ENCODE measurements at regions not wholly inside any gene's neighbourhood (a gene's known extent, or its start where the extent isn't known, plus 50 kb on each side); places are given as distances from the start of the nearest gene placed in this dataset.
"Not testable (repeated sequence)": the region's sequence is repeated elsewhere in the genome, so short reads cannot be mapped to it uniquely, and the experiment has no call there.

DNA sequence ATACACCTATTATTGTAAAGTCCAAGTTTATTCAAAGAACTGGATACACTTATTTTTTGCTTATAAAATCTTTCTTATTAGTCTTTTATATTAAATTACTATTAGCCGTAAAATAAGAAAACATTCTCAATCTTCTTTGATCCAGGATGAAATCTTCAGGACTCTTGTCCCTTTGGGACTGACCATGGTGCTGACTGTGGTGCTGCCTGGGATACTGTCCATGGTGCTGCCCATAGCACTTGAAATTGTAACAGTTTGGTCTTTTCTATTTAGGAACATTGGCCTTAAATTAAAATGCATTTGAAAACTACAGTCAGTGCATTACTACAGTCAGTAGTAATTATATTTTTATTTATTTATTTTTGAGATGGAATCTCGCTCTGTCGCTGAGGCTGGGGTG, 53.0 kb upstream of the ARL17B start:
- DNase-seq; H3K4me3 Mint-ChIP-seq; H3K36me3 Mint-ChIP-seq; H3K9me3 Mint-ChIP-seq (ENCODE audit: low read depth); H3K27ac Mint-ChIP-seq; ATAC-seq; H3K27me3 Mint-ChIP-seq; H3K4me1 Mint-ChIP-seq; CTCF ChIA-PET: not testable (repeated sequence)

DNA sequence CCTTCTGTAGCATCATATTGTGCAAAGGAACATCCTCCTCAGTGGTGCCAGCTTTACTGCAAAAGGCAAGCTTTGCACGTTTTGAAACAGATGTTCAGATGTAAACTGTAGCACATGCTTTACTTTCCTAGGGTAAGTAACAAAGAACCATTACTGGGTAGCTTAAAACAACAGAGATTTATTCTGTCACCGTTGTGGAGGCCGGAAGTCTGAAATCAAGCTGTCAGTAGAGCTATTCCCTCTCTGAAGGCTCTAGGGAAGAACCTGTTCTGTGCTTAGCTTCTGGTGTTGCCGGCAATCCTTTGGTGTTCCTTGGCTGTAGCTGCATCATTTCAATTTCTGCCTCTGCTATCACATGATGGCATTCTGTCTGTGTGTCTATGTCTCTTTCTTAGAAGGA, 50.6 kb upstream of the ARL17B start:
- ATAC-seq; H3K36me3 Mint-ChIP-seq; DNase-seq; CTCF ChIA-PET; H3K4me3 Mint-ChIP-seq; H3K9me3 Mint-ChIP-seq (ENCODE audit: low read depth); H3K4me1 Mint-ChIP-seq; H3K27ac Mint-ChIP-seq; H3K27me3 Mint-ChIP-seq: not testable (repeated sequence)

DNA sequence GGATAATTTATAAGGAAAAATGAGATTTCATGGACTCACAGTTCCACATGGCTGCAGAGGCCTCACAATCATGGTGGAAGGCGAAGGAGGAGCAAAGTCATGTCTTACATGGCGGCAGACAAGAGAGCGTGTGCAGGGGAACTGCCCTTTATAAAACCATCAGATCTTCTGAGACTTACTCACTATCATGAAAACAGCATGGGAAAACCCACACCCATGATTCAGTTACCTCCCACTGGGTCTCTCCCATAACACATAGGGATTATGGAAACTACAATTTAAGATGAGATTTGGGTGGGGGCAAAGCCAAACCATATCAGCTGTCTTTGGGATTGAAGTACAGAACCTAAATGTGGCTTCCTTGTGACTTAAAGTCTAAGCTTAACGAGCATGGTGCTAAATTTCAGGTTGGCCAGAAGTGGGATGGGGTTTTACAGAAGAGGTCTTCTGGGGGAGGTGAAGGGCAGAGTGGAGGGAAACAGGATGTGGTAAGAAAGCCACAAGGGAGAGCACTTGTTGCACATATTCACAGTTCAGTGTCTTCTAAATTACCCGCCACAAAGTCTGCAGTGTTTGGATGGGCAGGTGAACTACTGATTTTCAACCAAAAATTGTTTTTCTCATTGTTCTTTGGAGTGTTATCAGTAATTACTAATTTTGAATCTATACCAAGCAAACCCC, 49.7 kb upstream of the ARL17B start:
- peak; percentile 96 for ATAC-seq
- H3K4me3 Mint-ChIP-seq; H3K27me3 Mint-ChIP-seq; H3K9me3 Mint-ChIP-seq (ENCODE audit: low read depth); DNase-seq; CTCF ChIA-PET; H3K4me1 Mint-ChIP-seq; H3K27ac Mint-ChIP-seq; H3K36me3 Mint-ChIP-seq: not testable (repeated sequence)
